GM21619 (cell line): ENCODE measurements at regions not wholly inside any gene's neighbourhood (a gene's known extent, or its start where the extent isn't known, plus 50 kb on each side); places are given as distances from the start of the nearest gene placed in this dataset.

Experiments
- ATAC-seq: cut with Tn5 transposase; IDR thresholded peaks from one replicate; pipeline ENCODE4 v1.9.1; 2021; ENCODE audit not compliant: unreplicated experiment

DNA sequence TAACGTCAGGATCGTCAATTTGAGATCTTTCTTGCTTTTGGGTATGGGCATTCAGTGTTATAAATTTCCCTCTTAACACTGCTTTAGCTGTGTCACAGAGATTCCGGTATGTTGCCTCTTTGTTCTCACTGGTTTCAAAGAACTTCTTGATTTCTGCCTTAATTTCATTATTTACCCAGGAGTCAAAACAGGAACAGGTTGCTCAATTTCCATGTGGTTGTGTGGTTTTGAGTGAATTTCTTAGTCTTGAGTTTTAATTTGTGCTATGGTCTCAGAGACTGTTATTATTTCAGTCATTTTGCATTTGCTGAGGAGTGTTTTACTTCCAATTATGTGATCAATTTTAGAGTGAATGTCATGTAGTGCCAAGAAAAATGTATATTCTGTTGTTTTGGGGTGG lies 153.1 kb downstream of the PCDH17 start:
- no peak for ATAC-seq

DNA sequence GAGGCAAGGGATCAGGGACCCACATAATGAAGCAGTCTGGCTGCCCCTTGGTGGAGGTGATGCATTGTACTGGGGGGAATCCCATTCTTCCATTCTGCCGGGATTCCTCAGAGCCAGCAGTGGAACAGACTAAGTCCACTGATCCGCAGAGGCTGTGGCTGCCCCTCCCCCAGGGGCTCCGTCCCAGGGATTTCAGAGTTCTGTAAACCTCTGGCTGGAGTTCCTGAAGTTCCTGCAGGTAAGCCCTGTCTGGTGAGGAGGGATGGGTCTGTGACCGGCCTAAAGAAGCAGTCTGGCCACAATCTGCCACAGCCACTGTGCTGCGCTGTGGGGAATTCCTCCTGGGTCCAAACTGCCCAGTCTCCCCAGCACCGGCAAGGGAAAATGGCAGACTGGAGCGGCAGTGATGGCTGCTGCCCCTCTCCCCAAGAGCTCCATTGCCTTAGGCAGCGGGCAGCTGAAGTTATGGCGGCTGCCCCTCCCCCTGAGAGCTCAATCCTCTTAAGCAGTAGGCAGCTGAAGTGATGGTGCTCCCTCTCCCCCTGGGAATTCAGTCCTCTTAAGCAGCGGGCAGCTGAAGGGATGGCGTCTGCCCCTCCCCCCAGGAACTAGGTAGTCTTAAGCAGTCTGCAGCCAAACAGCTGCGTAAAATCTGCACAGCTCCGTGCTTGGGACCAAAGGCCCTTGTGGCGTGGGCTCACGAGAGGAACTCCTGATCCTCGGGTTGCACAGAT lies 155.7 kb downstream of the PCDH17 start:
- no peak for ATAC-seq

DNA sequence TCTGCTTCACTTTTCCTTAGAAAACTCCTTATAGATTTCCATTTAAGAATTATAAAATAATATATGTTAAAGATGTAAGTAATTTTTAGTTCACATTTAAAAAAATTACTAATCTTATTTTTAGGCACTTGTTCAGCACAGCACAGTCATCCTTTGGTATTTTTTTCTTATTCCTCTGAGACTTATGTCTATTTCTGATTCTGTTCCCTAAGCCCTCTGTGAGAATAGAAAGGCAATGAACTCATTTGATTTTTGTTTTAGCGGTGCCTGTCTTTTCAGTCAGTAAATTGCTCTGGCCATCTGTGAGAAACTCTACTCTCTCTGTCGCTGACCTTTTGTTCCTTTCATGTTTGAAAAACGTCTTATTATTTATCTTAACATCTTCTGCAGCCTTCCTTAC lies 168.1 kb downstream of the PCDH17 start:
- no peak for ATAC-seq

DNA sequence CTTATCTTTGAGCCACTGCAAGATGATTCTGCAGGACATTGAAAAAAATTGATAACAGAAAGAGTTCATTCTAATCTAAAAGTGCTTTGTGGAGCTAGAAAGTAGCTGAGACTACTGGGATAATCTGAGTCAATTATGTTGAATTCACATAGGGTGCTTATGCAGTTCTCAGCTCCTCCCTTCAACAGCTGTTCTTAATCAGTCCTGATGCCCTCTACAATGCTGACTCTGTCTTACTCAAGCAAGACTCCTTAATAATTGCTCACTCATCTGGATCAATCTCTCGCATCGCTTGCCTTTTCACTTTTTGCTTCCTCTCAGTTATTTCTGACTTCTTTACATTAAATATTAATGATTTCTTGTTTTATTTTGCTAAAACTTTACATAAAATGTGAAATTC lies 182.1 kb downstream of the PCDH17 start:
- ATAC-seq: no peak

DNA sequence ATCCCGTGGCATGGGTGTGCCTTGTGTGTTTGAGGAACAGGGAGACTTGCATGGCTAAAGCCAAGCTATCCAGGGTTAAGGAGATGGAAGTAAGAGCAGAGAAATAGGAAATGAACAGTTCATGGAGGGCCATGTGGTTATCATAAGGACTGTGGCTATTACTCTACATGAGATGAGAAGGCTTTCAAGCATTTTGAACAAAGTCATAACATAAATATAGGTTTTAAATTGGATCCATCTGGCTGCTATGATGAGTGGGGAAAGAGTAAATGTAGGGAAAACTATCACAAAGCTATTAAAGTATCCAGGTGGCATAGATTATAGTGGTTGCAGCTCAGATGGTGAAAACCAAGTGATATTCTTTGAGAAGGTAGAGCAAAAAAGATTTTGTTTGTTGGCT lies 184.1 kb downstream of the PCDH17 start:
- no peak for ATAC-seq

DNA sequence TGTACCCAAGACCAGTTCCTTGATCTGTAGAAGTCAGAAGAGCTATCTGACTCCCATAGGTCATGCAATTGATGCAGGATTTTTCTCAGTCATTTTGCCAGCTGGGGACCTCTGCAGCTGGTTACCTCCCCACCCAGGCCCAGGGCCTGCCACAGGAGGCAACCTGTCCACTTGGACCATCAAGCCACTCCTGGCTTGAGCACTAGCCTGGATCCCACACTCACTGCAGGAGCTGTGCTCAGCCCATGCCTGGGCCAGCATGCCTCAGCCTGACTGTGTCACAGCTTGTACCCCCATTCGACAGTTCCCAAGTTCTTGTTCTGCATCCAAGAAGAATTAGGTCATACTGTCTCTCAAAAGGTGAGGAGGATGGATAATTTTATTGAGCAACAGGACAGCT lies 189.4 kb downstream of the PCDH17 start:
- ATAC-seq: no peak

DNA sequence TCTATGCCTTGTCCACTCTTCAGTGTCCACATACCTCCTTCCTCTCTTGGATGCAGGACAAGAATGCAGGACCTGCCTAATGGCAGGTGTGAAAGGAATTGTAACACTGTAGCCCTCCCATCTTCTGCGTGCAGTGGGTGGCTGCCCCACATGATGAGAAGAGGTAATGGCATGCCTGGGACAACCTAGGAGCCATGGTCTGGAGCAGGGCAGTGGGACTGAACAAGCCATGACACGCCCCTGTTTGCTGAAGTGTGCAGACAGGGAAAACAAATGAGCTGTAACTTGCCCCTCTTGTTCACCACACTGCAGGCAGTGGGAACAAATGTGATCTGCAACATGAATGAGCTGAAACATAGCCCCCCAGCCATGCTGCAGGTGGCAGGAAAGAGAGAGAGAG lies 192.2 kb downstream of the PCDH17 start:
- no peak for ATAC-seq

DNA sequence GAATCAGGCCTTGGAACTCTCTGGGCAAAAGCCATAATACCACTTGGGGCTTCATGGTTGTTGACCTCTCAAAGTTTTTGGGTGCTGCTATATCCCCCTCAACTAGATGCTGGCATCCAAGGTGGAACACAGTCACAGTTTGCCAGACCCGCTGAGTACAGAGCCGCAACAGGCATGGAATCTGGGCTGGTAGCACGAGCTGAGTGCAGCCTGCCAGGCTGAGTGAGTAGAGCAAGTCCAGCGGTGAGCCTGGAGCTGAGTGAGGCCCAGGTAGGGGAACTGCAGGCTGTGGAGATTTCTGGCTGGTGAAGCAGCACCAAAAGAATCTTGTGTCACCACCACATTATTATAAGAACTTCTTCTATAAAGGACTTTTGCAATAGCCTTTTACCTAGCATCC lies 192.6 kb downstream of the PCDH17 start:
- no peak for ATAC-seq

DNA sequence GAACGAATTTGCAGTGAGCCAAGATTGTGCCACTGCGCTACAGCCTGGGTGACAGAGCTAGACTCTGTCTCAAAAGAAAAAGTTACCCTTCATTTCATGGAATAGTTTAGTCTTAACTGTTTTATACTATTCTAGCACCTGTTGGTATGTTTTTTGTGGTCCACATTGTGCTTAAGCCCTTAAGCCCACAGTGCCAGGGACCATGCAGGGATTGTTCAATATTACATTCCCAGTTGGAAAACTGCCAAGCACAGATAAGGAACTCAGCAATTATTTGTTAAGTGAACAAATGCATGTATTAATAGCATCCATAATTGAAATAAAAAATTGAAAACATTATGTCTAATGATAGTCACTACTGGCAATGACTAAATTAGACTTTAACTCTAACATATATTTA lies 193.5 kb downstream of the PCDH17 start:
- no peak for ATAC-seq

DNA sequence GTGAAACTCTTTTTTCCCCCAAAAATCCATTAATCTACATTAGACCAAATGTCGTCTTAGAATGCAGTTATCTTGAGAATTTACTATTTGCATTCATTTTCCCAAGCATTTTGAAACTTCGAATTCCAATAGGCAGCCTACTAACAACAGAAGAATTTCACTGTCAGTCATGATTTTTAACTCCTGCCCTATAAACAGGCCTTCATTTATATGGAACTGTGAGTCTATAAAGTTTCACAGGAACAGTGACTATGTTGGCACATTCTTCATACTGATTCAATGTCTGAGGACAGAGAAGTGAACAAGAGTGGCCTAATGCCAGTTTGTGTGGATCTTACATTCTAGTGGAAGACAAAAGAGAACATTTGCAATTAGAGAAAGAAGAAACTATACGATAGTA lies 198.0 kb downstream of the PCDH17 start:
- no peak for ATAC-seq

DNA sequence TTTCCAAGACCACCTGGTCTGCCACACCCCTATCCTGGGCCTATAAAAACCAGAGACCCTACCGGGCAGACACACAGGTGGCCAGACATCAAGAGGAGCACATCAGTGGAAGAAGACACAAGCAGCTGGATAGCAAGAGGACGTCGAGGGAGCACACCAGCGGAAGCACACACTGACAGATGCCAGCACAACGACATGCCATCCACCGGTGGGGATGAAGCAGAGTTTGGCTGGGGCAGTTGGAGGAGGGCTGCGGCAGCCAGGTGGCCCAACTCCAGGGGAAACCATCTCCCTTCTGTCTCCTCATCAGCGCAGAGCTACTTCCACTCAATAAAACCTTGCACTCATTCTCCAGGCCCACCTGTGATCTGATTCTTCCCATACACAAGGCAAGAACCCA lies 200.6 kb downstream of the PCDH17 start:
- ATAC-seq: no peak

DNA sequence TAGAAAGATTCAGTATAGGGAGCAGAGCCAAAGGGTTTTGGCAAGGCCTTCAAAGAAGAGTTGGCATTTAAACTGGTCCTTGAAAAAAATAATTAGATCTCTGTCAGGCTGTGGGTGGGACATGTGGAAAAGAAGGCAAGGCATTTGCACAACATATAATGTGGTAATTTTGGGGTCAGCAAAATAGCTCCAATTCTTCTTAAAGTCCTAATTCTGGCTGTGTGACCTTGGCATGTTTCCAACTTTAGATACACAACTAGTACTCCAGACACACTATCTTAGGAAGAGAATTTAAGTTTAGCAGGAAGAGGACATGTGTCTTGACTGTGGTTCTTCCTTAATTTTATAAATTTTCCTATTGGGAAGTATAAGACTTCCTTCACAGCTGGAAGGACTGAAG lies 206.3 kb downstream of the PCDH17 start:
- no peak for ATAC-seq

DNA sequence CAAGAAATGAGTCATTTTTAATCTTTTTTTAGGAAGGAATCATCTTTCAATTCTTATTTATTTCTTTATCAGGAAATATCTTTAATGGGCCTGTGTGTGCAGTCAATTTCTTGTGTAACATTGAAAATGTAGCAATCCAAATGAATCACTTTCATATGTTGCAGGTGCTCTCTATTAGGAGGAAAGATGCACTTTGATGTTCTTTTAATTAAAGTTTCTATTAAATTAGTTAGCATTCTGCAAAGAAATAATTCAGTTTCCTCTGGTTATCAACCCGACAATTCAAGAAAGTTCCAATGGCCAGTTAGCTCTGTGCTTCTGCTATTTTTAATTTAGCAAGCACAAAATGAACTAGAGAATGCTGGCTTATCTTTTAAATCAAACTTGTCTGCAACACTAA lies 212.0 kb downstream of the PCDH17 start:
- no peak for ATAC-seq

DNA sequence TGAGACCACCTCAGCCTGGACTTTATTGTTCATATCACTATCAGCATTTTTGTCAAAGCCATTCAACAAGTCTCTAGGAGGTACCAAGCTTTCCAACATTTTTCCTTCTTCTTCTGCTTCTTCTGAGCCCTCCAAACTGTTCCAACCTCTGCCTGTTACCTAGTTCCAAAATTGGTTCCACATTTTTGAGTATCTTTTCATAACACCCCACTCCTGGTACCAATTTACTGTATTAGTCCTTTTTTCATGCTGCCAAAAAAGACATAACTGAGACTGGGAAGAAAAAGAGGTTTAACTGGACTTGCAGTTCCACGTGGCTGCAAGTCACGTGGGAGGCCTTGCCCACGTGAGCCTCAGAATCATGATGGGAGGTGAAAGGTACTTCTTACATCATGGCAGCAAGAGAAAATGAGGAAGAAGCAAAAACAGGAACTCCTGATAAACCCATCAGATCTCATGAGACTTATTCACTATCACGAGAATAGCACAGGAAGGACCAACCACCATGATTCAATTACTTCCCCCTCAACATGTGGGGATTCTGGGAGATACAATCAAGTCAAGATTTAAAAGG lies 215.1 kb downstream of the PCDH17 start:
- no peak for ATAC-seq

DNA sequence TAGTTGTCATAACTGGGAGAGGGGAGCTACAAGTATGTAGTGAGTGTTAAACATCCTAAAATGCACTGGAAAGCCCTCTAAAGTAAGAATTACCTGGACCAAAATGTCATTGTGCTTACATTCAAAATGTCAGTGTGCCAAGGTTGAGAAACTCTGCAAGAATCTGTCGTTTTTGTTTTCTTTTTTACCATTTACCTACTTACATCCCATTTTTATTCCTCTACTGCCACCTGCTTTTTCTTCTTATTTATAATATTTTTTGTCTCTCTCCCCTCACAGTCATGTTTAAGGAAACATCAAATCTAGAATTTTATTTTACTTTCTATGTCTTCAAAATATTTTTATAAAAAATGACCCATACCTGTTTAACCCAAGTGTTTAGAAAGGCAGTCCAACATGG lies 226.4 kb downstream of the PCDH17 start:
- ATAC-seq: no peak

DNA sequence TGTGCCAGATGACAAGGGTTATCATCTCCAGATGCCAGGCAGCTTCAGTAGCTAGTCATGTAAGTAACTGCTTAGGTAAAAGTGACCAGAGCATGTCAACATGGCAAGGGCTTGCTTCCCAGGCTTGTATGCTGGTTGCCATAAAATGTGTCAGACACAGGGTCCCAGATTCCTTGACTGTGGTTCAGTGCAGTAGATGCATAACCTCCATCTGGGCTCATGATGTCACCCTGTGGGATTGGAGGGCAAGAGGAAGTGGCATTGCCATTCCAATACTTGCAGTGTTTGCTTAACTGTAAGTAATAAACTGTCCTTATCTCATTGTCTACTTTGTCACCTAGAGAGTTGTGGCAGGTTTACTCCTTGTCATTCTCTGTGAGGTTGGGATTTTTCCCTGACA lies 226.8 kb downstream of the PCDH17 start:
- no peak for ATAC-seq

DNA sequence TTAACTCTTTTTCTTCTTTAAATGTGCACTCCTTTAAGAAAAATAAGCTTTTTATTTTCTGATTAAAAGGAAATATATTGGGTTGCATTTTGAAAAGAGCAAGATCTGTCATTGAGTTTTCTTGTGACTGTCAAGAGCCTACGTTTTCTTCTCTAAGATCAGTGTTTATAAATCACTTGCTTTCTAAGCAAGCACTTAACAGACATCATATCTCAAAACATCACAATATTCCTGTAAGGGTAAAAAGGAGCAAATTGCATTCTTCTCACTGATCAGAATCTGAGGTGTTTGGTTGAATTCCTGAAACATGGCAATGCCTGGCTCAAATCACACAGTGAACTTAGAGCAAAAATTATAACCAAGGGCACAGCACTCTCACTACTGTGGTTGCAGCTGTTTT lies 231.3 kb downstream of the PCDH17 start:
- ATAC-seq: no peak

DNA sequence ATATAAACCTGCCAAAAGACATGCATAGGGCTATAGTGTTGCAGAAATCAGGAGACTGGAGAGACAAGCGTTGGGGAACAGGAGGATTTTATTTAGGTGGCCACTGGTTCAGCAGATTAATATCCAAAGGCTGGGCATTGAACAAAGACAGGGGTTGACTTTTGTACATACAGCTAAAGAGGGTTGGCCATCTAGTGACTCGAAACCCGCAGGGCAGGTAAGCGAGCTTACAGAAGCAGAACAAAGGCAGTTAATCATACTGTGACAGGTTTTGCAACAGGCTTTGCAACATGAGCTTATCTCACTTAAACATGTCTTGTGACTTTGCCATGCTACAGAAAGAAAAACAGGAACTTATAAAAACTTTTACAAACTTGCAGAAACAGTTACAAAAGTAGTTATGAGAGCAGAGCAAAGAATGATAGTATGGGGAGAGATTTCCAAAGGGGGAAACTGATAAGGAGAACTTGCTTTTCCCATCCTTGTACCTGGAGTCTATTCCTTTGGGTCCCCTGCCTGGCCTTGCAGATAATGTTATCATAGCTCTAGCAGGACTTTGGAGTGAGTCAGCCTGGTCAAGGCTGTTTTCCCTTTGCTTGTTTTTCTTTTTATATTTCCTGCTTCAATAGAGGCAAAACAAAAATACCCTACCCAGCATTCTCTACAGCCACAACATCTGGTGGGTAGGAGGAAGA lies 234.2 kb downstream of the PCDH17 start:
- ATAC-seq: no peak

DNA sequence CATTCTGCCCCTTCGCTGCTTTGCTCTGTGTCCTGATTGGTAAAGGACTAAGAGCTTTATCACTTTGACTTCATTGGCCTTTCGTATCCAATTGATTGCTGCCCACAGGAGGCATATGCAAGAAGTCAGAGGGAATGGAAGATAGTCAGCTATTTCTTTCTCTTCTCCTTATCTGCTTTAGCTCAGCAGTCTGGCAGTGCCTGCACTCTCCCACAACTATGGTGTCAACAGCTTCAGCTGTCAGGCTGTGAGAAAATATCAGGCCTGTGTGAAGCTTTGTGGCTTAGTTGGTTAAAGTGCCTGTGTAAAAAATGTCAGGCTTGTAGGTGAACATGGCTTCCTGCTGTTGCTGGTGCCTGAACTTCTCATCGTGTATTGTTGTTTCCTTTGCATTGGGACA lies 243.0 kb downstream of the PCDH17 start:
- no peak for ATAC-seq

DNA sequence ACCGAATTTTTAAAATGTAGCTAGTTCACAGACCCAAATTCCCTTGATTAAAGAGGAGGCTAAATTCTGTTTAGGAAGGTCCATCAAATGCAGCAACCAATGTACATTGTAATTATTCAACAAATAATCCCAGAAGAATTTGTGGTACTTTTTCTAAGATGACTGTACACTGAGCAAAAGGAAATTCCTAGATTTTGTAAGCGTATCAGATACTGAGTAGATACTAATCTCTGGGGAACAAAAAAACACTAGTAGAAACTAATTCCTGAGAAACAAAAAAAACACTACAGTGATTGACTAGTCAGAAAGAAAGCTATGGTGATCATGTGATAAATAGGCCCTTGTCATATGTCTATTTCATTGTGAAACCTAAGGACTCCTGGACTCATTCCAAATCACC lies 246.1 kb downstream of the PCDH17 start:
- no peak for ATAC-seq

DNA sequence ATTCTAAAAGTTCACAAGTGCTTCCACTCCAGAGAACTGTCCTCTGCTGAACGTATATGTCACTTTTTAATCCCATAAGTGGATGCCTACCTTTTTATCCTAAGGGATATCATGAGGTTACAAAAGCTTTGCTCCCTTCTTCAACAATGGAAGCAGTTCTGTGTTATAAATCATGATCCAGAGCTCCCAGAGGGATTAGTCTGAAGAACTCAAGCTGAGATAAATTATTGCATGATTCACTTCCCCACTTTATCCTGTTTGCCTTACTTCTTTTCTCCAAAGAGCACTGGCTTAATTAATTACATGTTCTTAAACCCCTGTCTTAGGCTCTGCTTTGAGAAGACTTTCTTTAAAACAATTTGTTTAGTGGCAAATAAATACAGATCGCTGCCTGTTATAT lies 246.7 kb downstream of the PCDH17 start:
- ATAC-seq: no peak

DNA sequence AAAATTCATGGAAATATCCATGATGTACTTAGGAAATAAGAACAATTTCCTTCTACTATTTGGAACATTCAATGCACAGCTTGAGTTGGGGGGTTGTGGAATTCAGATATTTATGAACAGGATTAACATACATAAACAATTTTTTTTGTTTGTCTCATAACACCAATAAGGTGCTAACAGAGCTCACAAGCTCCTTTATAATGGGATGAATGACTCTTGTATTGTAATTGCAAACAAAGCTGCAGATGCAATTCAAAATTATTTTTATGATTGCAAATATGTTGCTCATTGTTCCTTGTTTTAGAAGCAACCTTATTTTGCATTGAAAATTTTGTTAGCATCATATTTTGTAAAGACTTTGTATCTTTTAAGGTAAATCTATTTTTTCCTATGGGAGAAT lies 265.7 kb downstream of the PCDH17 start:
- no peak for ATAC-seq

DNA sequence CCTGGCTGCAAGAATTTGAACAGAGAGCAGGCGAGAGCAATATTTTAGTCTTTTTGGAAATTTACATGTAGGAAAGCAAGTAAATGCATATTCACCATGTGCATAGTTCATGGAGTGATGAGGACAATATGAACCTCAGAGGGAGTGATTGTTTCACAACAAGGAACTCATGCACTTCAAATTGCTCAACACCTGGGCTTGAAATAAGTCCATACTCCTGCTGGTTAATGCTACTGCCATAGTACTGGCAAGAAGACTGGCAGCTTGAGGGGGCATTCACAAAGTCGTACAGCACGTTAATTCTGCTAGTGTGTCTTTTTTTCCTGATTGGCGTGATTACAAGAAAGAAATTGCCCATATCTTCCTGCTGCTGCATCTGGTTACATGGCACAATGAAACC lies 267.6 kb downstream of the PCDH17 start:
- no peak for ATAC-seq
